GM18519 (cell line): ENCODE measurements at regions not wholly inside any gene's neighbourhood (a gene's known extent, or its start where the extent isn't known, plus 50 kb on each side); places are given as distances from the start of the nearest gene placed in this dataset.
A peak's percentile ranks its signal among the peaks of the same experiment; 100 is the strongest.

Source experiments
- ATAC-seq: cut with Tn5 transposase; IDR thresholded peaks from one replicate; pipeline ENCODE4 v1.9.1; 2021; ENCODE audit warnings: mild to moderate bottlenecking, moderate library complexity; ENCODE audit not compliant: unreplicated experiment, low FRiP score

GRCh38 chr3:130838898-130839600 is 54.8 kb upstream of the ATP2C1 start:
- ATAC-seq = no peak

DNA sequence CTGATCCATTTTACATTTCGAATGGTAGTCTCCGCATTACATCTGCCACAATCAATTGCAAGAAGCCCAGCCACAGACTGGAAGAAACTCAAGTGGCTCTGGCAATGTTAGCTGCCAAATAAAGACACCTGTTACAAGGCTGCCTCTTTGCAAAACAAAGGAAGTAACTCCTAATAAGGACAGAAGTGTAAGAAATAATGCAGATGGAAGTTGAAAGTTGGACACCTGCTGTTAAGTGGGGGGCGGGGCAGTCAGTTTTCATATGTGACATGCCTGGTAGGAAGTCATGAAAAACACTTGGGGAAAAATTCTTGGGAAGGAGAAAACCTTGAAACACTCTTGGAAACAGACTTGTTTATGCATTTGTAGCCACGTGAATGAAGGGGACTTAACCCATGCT is 54.1 kb upstream of the ATP2C1 start:
- ATAC-seq = peak; percentile 60

GRCh38 chr3:130841357-130841756 is 52.5 kb upstream of the ATP2C1 start:
- no peak for ATAC-seq

DNA sequence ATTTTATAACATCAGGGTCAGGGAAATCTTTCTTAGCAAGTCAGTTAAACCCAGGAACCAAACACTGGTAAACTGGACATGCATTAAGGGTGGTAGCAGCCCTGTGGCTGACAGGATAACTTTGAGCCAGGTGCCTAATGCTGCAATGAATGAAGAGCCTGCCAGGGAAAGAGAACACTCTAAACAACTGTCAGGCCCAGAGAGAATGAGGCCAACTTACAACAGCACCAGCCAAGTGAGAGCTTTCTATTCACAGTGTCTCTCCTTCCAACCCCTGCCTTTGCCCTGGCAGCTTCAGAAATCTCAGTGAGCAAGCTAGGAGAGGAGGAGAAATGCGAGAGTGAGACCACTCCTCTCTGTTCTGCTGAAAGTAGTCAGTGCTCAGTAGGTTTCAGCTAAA is 50.4 kb upstream of the ATP2C1 start:
- no peak for ATAC-seq
